COLO668 (cell line): ENCODE measurements at regions not wholly inside any gene's neighbourhood (a gene's known extent, or its start where the extent isn't known, plus 50 kb on each side); places are given as distances from the start of the nearest gene placed in this dataset.
"Not testable (repeated sequence)": the region's sequence is repeated elsewhere in the genome, so short reads cannot be mapped to it uniquely, and the experiment has no call there.

Source experiments
- DNase-seq: peaks from one replicate; lab custom pipeline; 2025; ENCODE audit not compliant: unreplicated experiment; lab: John Stamatoyannopoulos, UW

- DNase-seq = no peak
Measured at GRCh38 chr15:87549296-87549695, 707.2 kb downstream of the NTRK3 start.

- DNase-seq = not testable (repeated sequence)
Measured at GRCh38 chr15:87548590-87548989, 707.9 kb downstream of the NTRK3 start.

DNA sequence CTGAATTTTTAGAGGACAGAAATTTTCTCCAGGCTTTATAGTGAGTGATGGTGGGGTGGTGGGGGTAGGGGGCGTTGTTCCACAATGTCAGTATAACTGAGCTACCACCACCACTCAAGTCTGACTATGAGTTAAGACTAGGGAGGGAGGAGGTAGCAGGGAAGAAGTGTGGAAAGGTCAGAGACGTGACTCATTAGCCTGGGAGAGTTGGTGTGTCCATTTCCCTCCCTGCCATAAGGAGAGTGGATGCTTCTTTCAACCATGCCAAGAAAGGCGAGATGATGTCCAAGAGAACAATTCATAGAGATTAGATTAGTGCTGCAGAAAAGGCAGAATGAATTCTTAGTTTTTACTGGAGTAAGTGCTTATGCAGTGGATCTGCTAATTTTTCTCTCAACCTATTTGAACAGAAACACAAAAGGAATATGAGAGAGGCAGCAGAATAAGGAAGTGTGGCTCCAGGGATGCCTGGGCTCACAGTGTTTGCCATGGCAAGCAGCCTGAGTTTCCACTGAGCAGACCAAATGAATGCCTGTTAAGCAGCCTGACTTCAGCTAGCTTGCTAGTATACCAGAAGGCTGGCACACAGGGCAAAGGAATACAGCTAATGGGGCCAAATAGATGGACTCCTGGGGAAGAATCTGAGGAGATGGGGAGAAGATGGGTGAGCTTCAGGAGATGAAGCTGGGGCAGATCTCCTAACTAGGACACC, 708.9 kb downstream of the NTRK3 start:
- no peak for DNase-seq

DNA sequence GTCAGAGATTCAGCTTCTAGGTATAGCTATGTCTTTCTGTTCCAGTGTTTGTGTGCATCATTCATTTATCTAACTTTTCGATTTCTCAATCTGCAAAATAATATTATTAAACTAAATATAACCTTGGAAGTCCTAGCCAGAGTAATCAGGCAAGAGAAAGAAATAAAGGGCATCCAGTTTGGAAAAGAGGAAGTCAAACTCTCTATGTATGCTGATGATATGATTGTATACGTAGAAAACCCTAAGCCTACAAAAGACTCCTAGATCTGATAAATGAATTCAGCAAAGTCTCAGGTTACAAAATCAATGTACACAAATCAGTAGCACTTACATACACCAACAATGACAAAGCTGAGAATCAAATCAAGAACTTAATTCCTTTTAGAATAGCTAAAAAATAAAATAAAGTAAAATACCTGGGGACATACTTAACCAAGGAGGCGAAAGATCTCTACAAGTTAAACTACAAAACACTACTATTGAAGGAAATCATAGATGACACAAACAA, 718.2 kb downstream of the NTRK3 start:
- DNase-seq = no peak

- DNase-seq = no peak
Measured at GRCh38 chr15:87537295-87537694, 719.2 kb downstream of the NTRK3 start.

- not testable (repeated sequence) for DNase-seq
Measured at GRCh38 chr15:87533637-87534036, 722.9 kb downstream of the NTRK3 start.

DNA sequence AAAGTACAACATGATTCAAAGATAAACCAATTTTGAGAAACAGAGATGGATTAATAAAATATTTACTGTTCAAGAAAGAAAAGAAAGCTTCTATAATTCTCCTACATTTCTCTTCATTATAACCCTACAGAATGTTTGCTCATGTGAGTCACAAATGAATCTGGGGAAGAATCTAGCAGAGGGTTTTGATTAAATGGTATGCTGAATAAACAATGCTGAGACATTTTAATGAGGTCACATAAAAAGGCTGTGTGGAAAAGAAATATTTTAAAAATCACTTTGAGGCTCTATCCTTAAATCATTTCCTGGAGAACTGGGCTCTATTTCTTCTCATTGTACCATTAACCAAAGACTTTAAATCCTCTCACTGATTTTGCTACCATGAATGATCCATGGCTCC, 727.7 kb downstream of the NTRK3 start:
- no peak for DNase-seq

- no peak for DNase-seq
Measured at GRCh38 chr15:87527875-87528274, 728.7 kb downstream of the NTRK3 start.

DNA sequence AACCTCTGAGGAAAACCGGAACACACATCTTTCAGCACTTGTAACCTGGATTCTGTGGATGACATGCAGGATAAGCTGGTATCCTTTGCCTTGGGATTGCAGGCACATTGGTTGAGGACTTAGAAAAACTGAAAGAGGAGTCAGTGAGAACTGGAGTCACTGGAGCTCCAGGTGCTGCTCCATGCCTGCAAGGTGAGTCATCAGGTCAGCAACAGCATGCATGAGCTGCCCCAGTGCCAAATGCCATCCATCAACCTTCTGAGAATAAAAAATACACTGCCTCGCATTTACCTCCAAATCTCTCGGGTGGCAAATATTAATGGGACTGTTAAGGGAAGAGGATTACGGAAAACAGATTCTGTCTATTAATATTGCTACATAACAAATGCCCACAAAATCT, 729.1 kb downstream of the NTRK3 start:
- peak; percentile 45 for DNase-seq

DNA sequence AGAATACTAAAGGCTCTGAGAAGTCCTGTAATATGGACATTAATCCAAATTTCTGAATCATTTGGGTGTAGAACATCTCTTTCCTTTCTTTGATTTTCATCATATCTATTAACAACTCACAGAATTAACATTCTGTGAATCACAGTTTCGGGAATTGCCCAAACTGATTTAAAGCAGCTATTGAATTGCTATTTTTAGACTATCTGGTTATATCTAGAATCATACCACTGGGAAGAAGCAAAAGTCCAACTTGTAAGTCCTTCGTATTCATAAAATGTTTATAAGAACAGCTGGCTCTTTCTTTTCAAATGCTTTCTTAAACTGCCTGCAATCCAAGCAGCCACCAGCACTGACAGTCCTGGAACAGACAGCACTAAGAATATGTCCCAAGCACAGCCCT, 733.0 kb downstream of the NTRK3 start:
- no peak for DNase-seq

DNA sequence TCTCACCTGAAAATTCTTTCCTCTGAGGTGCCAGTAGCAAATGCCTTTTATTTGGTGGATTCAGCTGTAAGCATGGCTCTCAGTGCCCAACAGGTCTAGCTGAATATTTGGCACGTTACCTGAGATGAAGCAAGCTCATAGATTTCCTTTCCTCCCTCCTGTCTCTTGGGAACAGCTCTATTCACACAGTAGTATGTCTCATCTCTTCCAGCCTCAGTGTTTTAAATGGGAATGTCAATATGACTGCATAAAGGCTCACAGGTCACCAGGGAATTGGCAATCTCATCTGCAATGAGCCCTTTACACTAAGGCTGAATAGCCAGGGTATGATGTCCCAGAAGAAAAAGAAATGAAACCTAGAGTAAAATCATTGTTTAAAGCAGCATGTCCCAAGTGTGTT, 733.5 kb downstream of the NTRK3 start:
- no peak for DNase-seq

- no peak for DNase-seq
Measured at GRCh38 chr15:87518957-87519356, 737.6 kb downstream of the NTRK3 start.

GRCh38 chr15:87508086-87508485, 748.5 kb downstream of the NTRK3 start:
- no peak for DNase-seq

- DNase-seq = no peak
Measured at GRCh38 chr15:87502173-87502572, 754.4 kb downstream of the NTRK3 start.

DNA sequence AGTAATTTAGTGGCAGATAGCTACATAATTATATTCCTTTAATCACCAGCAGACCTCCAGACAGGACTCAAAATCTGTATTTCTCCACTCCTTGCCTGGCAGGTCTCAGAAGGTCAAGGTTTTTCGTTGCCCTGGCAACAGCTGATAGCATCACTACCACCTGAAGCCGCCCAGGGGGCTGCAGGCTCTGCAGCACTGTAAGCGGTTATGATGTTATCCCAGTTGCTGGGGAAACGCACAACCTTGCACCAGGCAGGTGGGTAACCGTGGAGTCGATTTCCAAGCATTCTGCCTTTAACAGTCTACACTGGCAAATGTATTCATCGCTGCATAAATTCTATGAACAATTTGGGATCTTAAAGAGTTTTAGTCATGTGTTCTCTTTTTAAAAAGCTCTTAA, 756.3 kb downstream of the NTRK3 start:
- DNase-seq = peak; percentile 6

- DNase-seq = no peak
Measured at GRCh38 chr15:87498560-87498959, 758.0 kb downstream of the NTRK3 start.

GRCh38 chr15:87496795-87497194, 759.7 kb downstream of the NTRK3 start:
- DNase-seq = no peak

GRCh38 chr15:87496109-87496508, 760.4 kb downstream of the NTRK3 start:
- no peak for DNase-seq

DNA sequence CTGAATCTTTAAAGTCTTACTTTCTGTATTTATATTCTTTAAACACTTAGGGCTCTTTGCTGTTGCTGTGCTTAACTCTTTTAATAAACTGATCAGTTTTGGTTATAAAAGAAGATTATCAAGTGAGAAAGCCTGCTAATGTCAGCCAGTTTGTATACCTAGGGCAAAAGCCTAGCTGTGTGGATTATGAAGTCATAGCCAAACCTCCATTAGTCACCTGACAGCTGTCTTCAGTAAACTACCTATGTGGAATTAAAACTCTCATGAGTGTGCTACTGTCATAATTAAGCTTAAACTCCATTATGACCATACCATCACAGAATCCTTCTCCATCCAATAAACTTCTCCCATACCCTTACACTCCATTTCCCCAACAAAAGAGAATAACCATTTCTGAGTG, 762.7 kb downstream of the NTRK3 start:
- DNase-seq = no peak

DNA sequence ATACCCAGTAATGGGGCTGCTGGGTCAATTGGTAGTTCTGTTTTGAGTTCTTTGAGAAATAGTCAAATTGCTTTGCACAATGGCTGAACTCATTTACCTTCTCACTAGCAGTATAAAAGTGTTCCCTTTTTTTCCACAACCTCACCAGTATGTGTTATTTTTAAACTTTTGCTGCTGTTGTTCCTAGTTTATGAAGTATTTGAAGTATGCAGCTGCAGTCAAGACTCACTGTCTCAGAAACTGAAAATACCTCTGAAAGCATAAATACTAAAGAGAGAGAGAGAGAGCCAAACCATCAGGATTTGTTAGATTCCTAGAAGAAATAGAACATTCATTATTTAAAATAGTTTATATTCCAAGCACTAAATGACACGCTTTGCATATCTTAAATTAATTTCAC, 764.2 kb downstream of the NTRK3 start:
- no peak for DNase-seq

DNA sequence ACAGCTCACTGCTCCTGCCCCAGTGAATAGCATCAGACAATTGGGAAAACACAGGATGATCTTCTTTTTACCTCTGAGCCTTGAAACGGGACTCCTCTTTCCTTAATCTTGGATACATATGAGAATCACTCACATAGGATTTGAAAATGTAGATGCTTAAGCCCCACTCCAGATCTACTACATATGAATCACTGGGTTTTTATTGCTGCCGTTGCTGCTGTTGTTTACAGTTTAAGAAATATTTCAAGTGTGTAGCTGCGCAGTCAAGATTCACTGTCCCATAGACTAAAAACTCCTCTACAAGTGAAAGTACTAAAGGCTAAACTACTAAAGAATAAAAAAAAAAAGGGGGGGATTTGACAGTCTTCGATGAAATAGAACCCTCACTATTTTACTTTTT, 765.9 kb downstream of the NTRK3 start:
- no peak for DNase-seq

GRCh38 chr15:87489902-87490665, 766.5 kb downstream of the NTRK3 start:
- no peak for DNase-seq
